Ovary (tissue), 7 donors: ENCODE measurements at regions not wholly inside any gene's neighbourhood (a gene's known extent, or its start where the extent isn't known, plus 50 kb on each side); places are given as distances from the start of the nearest gene placed in this dataset.

Source experiments
- DNase-seq, 5 donors: peaks; one replicate each; pipeline ENCODE4 v3.0.0-alpha.2; 2019 to 2020
- H3K27ac ChIP-seq, 2 donors: fragments of 200-600 bp; one replicate each; pipeline versions ENCODE4 v1.5.1 to v1.8.0; 2019 to 2022
- H3K27me3 ChIP-seq: fragments of 200-600 bp; one replicate; pipeline ENCODE4 v1.8.0; 2022
- H3K36me3 ChIP-seq: fragments of 200-600 bp; sonication (generic); one replicate; pipeline ENCODE4 v1.5.1; 2019
- H3K4me1 ChIP-seq: one replicate; pipeline ENCODE4 v1.8.1; 2013; ENCODE audit warnings: mild to moderate bottlenecking, moderate library complexity; ENCODE audit not compliant: insufficient read depth
- H3K4me3 ChIP-seq: fragments of 200-600 bp; sonication (generic); one replicate; pipeline ENCODE4 v1.5.1; 2017
- H3K9me3 ChIP-seq, 2 donors: fragments of 200-600 bp in 1 of 2; sonication (generic) in 1 of 2; one replicate each; pipeline versions ENCODE4 v1.5.1 to v1.8.1; 2013 to 2019; ENCODE audit warnings: mild to moderate bottlenecking in 1 of 2, moderate library complexity in 1 of 2
- CTCF ChIP-seq, 3 donors: fragments of 450-650 bp in 2 of 3; fragments of 200-600 bp in 1 of 3; IDR thresholded peaks; one replicate each; pipeline versions ENCODE4 v1.5.1 to v1.8.0; 2016 to 2022; ENCODE audit warnings: antibody characterized with exemption in 3 of 3, mild to moderate bottlenecking in 1 of 3
- EP300 ChIP-seq: sonication (generic); formaldehyde crosslinking; IDR thresholded peaks from one replicate; pipeline ENCODE4 v1.6.1; 2017; ENCODE audit warnings: antibody characterized with exemption
- POLR2A ChIP-seq: fragments of 450-650 bp; IDR thresholded peaks from one replicate; pipeline ENCODE4 v1.6.1; 2017; ENCODE audit warnings: antibody characterized with exemption, mild to moderate bottlenecking, moderate library complexity
- whole genome bisulfite sequencing, 3 donors: extraction: QIAGEN DNeasy Blood & Tissue Kit in 1 of 3; methylation state at CpG; one replicate each; pipeline versions ENCODE4 v1.1.5 to v1.1.7; 2013 to 2017; 5-methylcytosine and 5-hydroxymethylcytosine counted together
- intact Hi-C, 4 donors: fragments of 100-400 bp; cut with DNase I; formaldehyde crosslinking; loops; one replicate each; pipeline versions ENCODE4 v1.11.0 to v1.15.1; 2022 to 2023
- donor health status: DM: no; HTN: no; CAD: no; lungs with moderate emphysema.
- donor health status: DM: no; HTN: no; CAD: no.
- donor health status: Bipolar disorder and iron deficiency.
- donor health status: DM: no; HTN: no; CAD: no.
- donor health status: DM: yes; HTN: yes; CAD: no.

GRCh38 chr3:180359061-180359952, 242.7 kb upstream of the TTC14 start:
- Histone ChIP-seq H3K4me1 (peaks cover 3% of the 10 kb centered on the region), H3K36me3 (no peaks in the 10 kb centered on the region), H3K9me3 (no peaks in the 10 kb centered on the region), H3K4me3 (no peak overlapping the region), H3K27ac (no peak overlapping the region), H3K27me3 (no peaks in the 10 kb centered on the region)
- intact Hi-C loops = no loop called here
- TF ChIP-seq POLR2A (no peak), EP300 (no peak), CTCF (IDR thresholded peaks at IDR 0.05) (no peak)
- DNase-seq = no peak
- WGBS, 3 donors = 73 to 83% (median 82%) methylated on average over 4 of the region's 4 CpGs

- H3K4me3 ChIP-seq = no peak overlapping the region
- H3K27me3 ChIP-seq = no peaks in the 10 kb centered on the region
- WGBS, 3 donors = 7 to 24% (median 11%) methylated on average over 2 of the region's 2 CpGs
These were observed 242.0 kb upstream of the TTC14 start for GRCh38 chr3:180359953-180360279.

DNA sequence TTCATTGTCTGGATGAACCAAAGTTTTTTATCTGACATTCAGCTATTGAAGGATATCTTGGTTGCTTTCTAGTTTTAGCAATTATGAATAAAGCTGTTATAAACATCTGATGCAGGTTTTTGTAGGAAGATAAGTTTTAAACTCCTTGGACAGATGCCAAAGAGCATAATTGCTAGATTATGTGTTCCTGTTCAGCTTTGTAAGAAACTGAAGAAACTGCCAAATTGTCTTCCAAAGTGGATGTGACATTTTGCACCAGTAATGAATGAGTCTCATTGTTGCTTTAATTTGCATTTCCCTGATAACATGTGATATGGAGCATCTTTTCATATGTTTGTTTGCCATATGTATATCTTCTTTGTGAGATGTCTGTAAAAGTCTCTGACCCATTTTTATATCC, 239.9 kb upstream of the TTC14 start:
- H3K4me1 ChIP-seq = peaks cover 3% of the 10 kb centered on the region
- no peak overlapping the region for H3K27ac ChIP-seq
- no peak overlapping the region for H3K4me3 ChIP-seq
- no peaks in the 10 kb centered on the region for H3K27me3 ChIP-seq
- no peak for DNase-seq
- intact Hi-C loops = no loop called here
- H3K36me3 ChIP-seq = no peaks in the 10 kb centered on the region
- no peaks in the 10 kb centered on the region for H3K9me3 ChIP-seq
- no peak for TF ChIP-seq CTCF (IDR thresholded peaks at IDR 0.05)
- no peak for TF ChIP-seq POLR2A
- TF ChIP-seq EP300 = no peak

More at GRCh38 chr3:180359953-180360279, 242.0 kb upstream of the TTC14 start:
- TF ChIP-seq CTCF (IDR thresholded peaks at IDR 0.05) (no peak), POLR2A (no peak), EP300 (no peak)
- Histone ChIP-seq H3K27ac (no peak overlapping the region), H3K9me3 (no peaks in the 10 kb centered on the region), H3K36me3 (no peaks in the 10 kb centered on the region), H3K4me1 (peaks cover 3% of the 10 kb centered on the region)
- no peak for DNase-seq
- intact Hi-C loops = no loop called here

GRCh38 chr3:180375831-180376230, 226.1 kb upstream of the TTC14 start:
- Histone ChIP-seq H3K9me3 (no peaks in the 10 kb centered on the region), H3K4me3 (no peak overlapping the region), H3K27me3 (no peaks in the 10 kb centered on the region), H3K4me1 (no peaks in the 10 kb centered on the region), H3K36me3 (no peaks in the 10 kb centered on the region), H3K27ac (no peak overlapping the region)
- TF ChIP-seq CTCF (IDR thresholded peaks at IDR 0.05) (no peak), POLR2A (no peak), EP300 (no peak)
- 75 to 77% (median 76%) methylated on average over 3 of the region's 3 CpGs for WGBS, 3 donors
- DNase-seq = no peak
- intact Hi-C loops = no loop called here
